Body of pancreas (tissue), 4 donors: ENCODE measurements at regions not wholly inside any gene's neighbourhood (a gene's known extent, or its start where the extent isn't known, plus 50 kb on each side); places are given as distances from the start of the nearest gene placed in this dataset.

ENCODE experiments used
- ATAC-seq: fragments of 150-250 bp; one replicate; pipeline ENCODE4 v1.9.1; 2016
- DNase-seq, 4 donors: peaks; one replicate each; pipeline ENCODE4 v3.0.0-alpha.2; 2019
- H3K27ac ChIP-seq, 4 donors: fragments of 200-600 bp; sonication (generic); 1 replicate in 3 of 4; 2 replicates in 1 of 4; pipeline versions ENCODE4 v1.5.1 to v1.6.1; 2016 to 2019; ENCODE audit warnings: mild to moderate bottlenecking in 1 of 4, mixed read lengths in 1 of 4, moderate library complexity in 1 of 4
- H3K27me3 ChIP-seq, 2 donors: fragments of 200-600 bp; sonication (generic); one replicate each; pipeline ENCODE4 v1.6.0; 2016; ENCODE audit warnings: mild to moderate bottlenecking in 1 of 2
- H3K36me3 ChIP-seq, 2 donors: fragments of 200-600 bp; sonication (generic); replicated peaks in 1 of 2; 2 replicates each; pipeline ENCODE4 v1.5.1; 2016; ENCODE audit warnings: low read depth in 2 of 2; ENCODE audit not compliant: insufficient read depth in 1 of 2
- H3K4me1 ChIP-seq: fragments of 200-600 bp; sonication (generic); one replicate; pipeline ENCODE4 v1.6.0; 2016
- H3K4me3 ChIP-seq, 2 donors: fragments of 200-600 bp; sonication (generic); 1 replicate in 1 of 2; 2 replicates in 1 of 2; pipeline ENCODE4 v1.5.1; 2016 to 2019
- H3K9me3 ChIP-seq, 3 donors: fragments of 200-600 bp; sonication (generic); 1 replicate in 2 of 3; 2 replicates in 1 of 3; pipeline ENCODE4 v1.5.1; 2016
- POLR2A ChIP-seq, 3 donors: fragments of 450-650 bp; IDR thresholded peaks; one replicate each; pipeline ENCODE4 v1.6.1; 2016; ENCODE audit warnings: antibody characterized with exemption in 3 of 3, mild to moderate bottlenecking in 2 of 3
- WGBS, 2 donors: methylation state at CpG; one replicate each; pipeline ENCODE4 v1.1.5; 2017; 5-methylcytosine and 5-hydroxymethylcytosine counted together
- intact Hi-C: fragments of 100-400 bp; cut with DNase I; formaldehyde crosslinking; loops from one replicate; pipeline ENCODE4 v1.15.1; 2023
- TF ChIP-seq, protein P1 (sequence below), 7 experiments: fragments of 450-650 bp in 4 of 7; fragments of 200-600 bp in 3 of 7; sonication (generic) in 3 of 7; IDR thresholded peaks; one replicate each; pipeline ENCODE4 v1.5.1; 2016 to 2019; ENCODE audit warnings: antibody characterized with exemption in 7 of 7

GRCh38 chr18:7497081-7497480, 70.0 kb upstream of the PTPRM start:
- H3K27ac ChIP-seq, result no peak overlapping the region
- H3K4me3 ChIP-seq, result no peak overlapping the region
- no peak for TF ChIP-seq POLR2A (IDR thresholded peaks at IDR 0.05)
- TF ChIP-seq, protein P1, sequence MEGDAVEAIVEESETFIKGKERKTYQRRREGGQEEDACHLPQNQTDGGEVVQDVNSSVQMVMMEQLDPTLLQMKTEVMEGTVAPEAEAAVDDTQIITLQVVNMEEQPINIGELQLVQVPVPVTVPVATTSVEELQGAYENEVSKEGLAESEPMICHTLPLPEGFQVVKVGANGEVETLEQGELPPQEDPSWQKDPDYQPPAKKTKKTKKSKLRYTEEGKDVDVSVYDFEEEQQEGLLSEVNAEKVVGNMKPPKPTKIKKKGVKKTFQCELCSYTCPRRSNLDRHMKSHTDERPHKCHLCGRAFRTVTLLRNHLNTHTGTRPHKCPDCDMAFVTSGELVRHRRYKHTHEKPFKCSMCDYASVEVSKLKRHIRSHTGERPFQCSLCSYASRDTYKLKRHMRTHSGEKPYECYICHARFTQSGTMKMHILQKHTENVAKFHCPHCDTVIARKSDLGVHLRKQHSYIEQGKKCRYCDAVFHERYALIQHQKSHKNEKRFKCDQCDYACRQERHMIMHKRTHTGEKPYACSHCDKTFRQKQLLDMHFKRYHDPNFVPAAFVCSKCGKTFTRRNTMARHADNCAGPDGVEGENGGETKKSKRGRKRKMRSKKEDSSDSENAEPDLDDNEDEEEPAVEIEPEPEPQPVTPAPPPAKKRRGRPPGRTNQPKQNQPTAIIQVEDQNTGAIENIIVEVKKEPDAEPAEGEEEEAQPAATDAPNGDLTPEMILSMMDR (IDR thresholded peaks at IDR 0.05), result no peak
- H3K36me3 ChIP-seq, result no peaks in the 10 kb centered on the region
- no peak for DNase-seq
- H3K27me3 ChIP-seq, result no peaks in the 10 kb centered on the region
- no peak for ATAC-seq
- no peaks in the 10 kb centered on the region for H3K4me1 ChIP-seq
- intact Hi-C loops, result no loop called here
- H3K9me3 ChIP-seq, result no peaks in the 10 kb centered on the region

DNA sequence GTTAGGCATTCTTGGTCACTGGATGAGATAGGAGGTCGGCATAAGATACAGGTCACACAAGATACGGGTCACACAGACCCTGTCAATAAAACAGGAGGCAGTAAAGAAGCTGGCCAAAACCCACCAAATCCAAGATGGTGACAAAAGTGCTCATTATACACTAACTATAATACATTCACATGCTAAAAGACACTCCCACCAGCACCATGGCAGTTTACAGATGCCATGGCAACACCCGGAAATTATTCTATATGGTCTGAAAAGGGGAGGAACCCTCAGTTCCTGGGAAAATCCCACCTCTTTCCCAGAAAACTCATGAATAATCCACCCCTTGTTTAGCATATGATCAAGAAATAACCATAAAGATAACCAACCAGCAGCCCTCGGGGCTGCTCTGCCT, 56.0 kb upstream of the PTPRM start:
- no peak for DNase-seq
- Histone ChIP-seq H3K4me3 (no peak overlapping the region), H3K9me3 (no peaks in the 10 kb centered on the region), H3K27me3 (no peaks in the 10 kb centered on the region), H3K36me3 (no peaks in the 10 kb centered on the region), H3K4me1 (no peaks in the 10 kb centered on the region), H3K27ac (no peak overlapping the region)
- 83 to 84% methylated on average over 4 of the region's 4 CpGs for WGBS, 2 donors
- intact Hi-C loops, result no loop called here
- no peak for ATAC-seq
- TF ChIP-seq, protein P1 (IDR thresholded peaks at IDR 0.05), result no peak
- TF ChIP-seq POLR2A (IDR thresholded peaks at IDR 0.05), result no peak

DNA sequence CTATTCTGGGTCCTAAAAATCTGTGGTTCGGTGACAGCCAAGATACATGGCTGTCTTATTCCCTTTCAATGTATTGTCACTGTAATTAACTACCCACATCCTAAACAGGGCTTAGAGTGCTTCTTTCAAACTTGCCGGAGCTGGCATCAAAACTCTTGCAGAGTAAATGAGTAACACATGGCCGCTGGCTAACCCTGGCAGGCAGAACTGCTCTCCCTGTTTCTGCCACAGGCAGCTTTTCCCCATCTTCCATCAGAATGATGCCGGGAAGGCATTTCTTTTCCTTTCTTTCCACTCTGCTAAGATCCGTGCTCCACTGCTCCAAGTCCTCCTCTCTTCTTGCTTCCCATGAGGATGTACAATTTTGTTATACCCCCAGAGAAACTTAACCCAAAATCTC, 54.8 kb upstream of the PTPRM start:
- H3K27ac ChIP-seq, result peak overlapping the region in 2 of 4 donors; percentile 45 to 74
- intact Hi-C loops, result no loop called here
- H3K4me3 ChIP-seq, result no peak overlapping the region
- no peaks in the 10 kb centered on the region for H3K36me3 ChIP-seq
- H3K4me1 ChIP-seq, result no peaks in the 10 kb centered on the region
- no peaks in the 10 kb centered on the region for H3K9me3 ChIP-seq
- 37 to 43% methylated on average over 5 of the region's 5 CpGs for WGBS, 2 donors
- ATAC-seq (peak; percentile 62), DNase-seq (peak; percentile 15 to 39 (median 26))
- TF ChIP-seq, protein P1 (IDR thresholded peaks at IDR 0.05), result no peak
- no peak for TF ChIP-seq POLR2A (IDR thresholded peaks at IDR 0.05)
- no peaks in the 10 kb centered on the region for H3K27me3 ChIP-seq

DNA sequence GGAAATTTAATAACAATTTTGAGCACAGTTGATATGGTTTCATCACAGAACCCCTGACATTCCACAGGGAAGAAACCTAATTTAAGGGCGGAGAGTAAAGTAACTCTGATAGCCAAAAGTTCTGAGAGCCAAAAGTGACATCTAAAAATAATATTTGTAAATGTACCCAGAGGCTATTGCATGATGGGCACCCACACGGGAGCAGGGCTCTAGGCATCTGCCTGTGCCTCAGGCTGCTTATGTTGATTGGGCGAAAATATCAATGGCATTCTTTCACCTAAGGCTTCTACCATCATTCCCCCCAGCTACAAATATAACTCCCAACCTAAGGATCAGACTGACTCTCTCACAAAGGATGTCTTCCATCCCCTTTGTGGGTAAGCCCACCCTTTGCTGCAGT, 54.1 kb upstream of the PTPRM start:
- Histone ChIP-seq H3K27ac (peak overlapping the region in 2 of 4 donors; percentile 45 to 74), H3K4me1 (no peaks in the 10 kb centered on the region), H3K36me3 (no peaks in the 10 kb centered on the region), H3K4me3 (no peak overlapping the region), H3K27me3 (no peaks in the 10 kb centered on the region), H3K9me3 (no peaks in the 10 kb centered on the region)
- TF ChIP-seq, protein P1 (IDR thresholded peaks at IDR 0.05), result no peak
- no peak for TF ChIP-seq POLR2A (IDR thresholded peaks at IDR 0.05)
- no peak for DNase-seq
- WGBS, 2 donors, result 48 to 49% methylated on average over 3 of the region's 3 CpGs
- intact Hi-C loops, result no loop called here
- no peak for ATAC-seq

- H3K9me3 ChIP-seq, result no peaks in the 10 kb centered on the region
- peak overlapping the region in 3 of 4 donors; percentile 7 to 74 (median 42) for H3K27ac ChIP-seq
- intact Hi-C loops, result no loop called here
- ATAC-seq (no peak), DNase-seq (peak in 3 of 4 donors; percentile 8 to 17 (median 13))
- no peak overlapping the region for H3K4me3 ChIP-seq
- TF ChIP-seq, protein P1 (IDR thresholded peaks at IDR 0.05), result no peak
- no peak for TF ChIP-seq POLR2A (IDR thresholded peaks at IDR 0.05)
- no peaks in the 10 kb centered on the region for H3K4me1 ChIP-seq
- no peaks in the 10 kb centered on the region for H3K27me3 ChIP-seq
- no peaks in the 10 kb centered on the region for H3K36me3 ChIP-seq
- WGBS, 2 donors, result 19 to 30% methylated on average over 11 of the region's 11 CpGs
Observed at GRCh38 chr18:7514796-7515440, 52.2 kb upstream of the PTPRM start.
